GM23248 (cell line): ENCODE measurements at regions not wholly inside any gene's neighbourhood (a gene's known extent, or its start where the extent isn't known, plus 50 kb on each side); places are given as distances from the start of the nearest gene placed in this dataset.

Experiments used
- DNase-seq: peaks from one replicate; pipeline ENCODE4 v3.0.0-alpha.2; 2015
- H2AFZ ChIP-seq: fragments of 200-600 bp; sonication (generic); 2 replicates; pipeline ENCODE4 v1.6.1; 2016; ENCODE audit warnings: antibody characterized with exemption
- H3F3A ChIP-seq: fragments of 200-600 bp; sonication (generic); 2 replicates; pipeline ENCODE4 v1.6.1; 2016; ENCODE audit warnings: mild to moderate bottlenecking, antibody characterized with exemption, mixed run types; ENCODE audit not compliant: insufficient read depth
- H3K27ac ChIP-seq: fragments of 200-600 bp; sonication (generic); 2 replicates; pipeline ENCODE4 v1.5.1; 2016; ENCODE audit warnings: mild to moderate bottlenecking
- H3K27me3 ChIP-seq: fragments of 200-600 bp; sonication (generic); replicated peaks from 2 replicates; pipeline ENCODE4 v1.6.1; 2016; ENCODE audit warnings: mild to moderate bottlenecking; ENCODE audit not compliant: insufficient read depth
- H3K36me3 ChIP-seq: fragments of 200-600 bp; sonication (generic); 2 replicates; pipeline ENCODE4 v1.6.1; 2016; ENCODE audit warnings: low read depth, mild to moderate bottlenecking
- H3K4me1 ChIP-seq: fragments of 200-600 bp; sonication (generic); 2 replicates; pipeline ENCODE4 v1.6.1; 2016; ENCODE audit warnings: mild to moderate bottlenecking; ENCODE audit not compliant: insufficient read depth
- H3K4me2 ChIP-seq: fragments of 200-600 bp; sonication (generic); one replicate; pipeline ENCODE4 v1.6.1; 2016; ENCODE audit warnings: mild to moderate bottlenecking; ENCODE audit not compliant: unreplicated experiment
- H3K4me3 ChIP-seq: fragments of 200-600 bp; sonication (generic); 2 replicates; pipeline ENCODE4 v1.5.1; 2016; ENCODE audit warnings: mild to moderate bottlenecking
- H3K79me2 ChIP-seq: fragments of 200-600 bp; sonication (generic); 2 replicates; pipeline ENCODE4 v1.6.1; 2016; ENCODE audit warnings: mild to moderate bottlenecking; ENCODE audit not compliant: insufficient read depth
- H3K9ac ChIP-seq: fragments of 200-600 bp; sonication (generic); 2 replicates; pipeline ENCODE4 v1.6.1; 2016; ENCODE audit warnings: mild to moderate bottlenecking
- H3K9me2 ChIP-seq: fragments of 200-600 bp; sonication (generic); 2 replicates; pipeline ENCODE4 v1.6.1; 2016; ENCODE audit warnings: mixed run types, mild to moderate bottlenecking, moderate library complexity; ENCODE audit not compliant: insufficient read depth
- H3K9me3 ChIP-seq: fragments of 200-600 bp; sonication (generic); one replicate; pipeline ENCODE4 v1.6.1; 2017; ENCODE audit warnings: low read depth
- H4K20me1 ChIP-seq: fragments of 200-600 bp; sonication (generic); 2 replicates; pipeline ENCODE4 v1.6.0; 2016; ENCODE audit not compliant: insufficient read depth
- EZH2 ChIP-seq: fragments of 200-600 bp; sonication (generic); IDR thresholded peaks from 2 replicates; pipeline ENCODE4 v1.6.1; 2018; ENCODE audit warnings: antibody characterized with exemption, mild to moderate bottlenecking; ENCODE audit not compliant: insufficient read depth, poor library complexity, severe bottlenecking
- EZH2phosphoT487 ChIP-seq: fragments of 200-600 bp; sonication (generic); IDR thresholded peaks from 2 replicates; pipeline ENCODE4 v1.6.1; 2018; ENCODE audit warnings: antibody characterized with exemption, moderate library complexity, mild to moderate bottlenecking, low read depth; ENCODE audit not compliant: insufficient read depth
- WGBS, 2 experiments: methylation state at CpG; one replicate each; pipeline ENCODE4 v1.1.6; 2015 to 2017; ENCODE audit warnings: low lambda C conversion rate in 2 of 2, low coverage in 1 of 2; ENCODE audit errors: missing lambda C conversion rate in 2 of 2; 5-methylcytosine and 5-hydroxymethylcytosine counted together
- in situ Hi-C: fragments of 300-500 bp; cut with MboI; formaldehyde crosslinking; loops from 2 replicates; pipeline ENCODE4 v1.15.0; 2020

- Histone ChIP-seq H2AFZ (no peak overlapping the region), H3K9me2 (no peaks in the 10 kb centered on the region), H3K27ac (no peak overlapping the region), H3K79me2 (no peaks in the 10 kb centered on the region), H3K27me3 (no peaks in the 10 kb centered on the region), H3K4me1 (no peaks in the 10 kb centered on the region), H3K4me2 (no peak overlapping the region), H3K4me3 (no peak overlapping the region), H3K36me3 (no peaks in the 10 kb centered on the region), H3F3A (no peaks in the 10 kb centered on the region), H4K20me1 (no peaks in the 10 kb centered on the region), H3K9me3 (no peaks in the 10 kb centered on the region), H3K9ac (no peak overlapping the region)
- DNase-seq: peak; percentile 1
- TF ChIP-seq EZH2 (no peak), EZH2phosphoT487 (no peak)
- WGBS, 2 experiments: 6 to 9% methylated on average over 4 of the region's 4 CpGs
- in situ Hi-C loops: no loop called here
Observed at GRCh38 chr11:82631722-82632630, 101.7 kb downstream of the FAM181B start.

- Histone ChIP-seq H3K27me3 (no peaks in the 10 kb centered on the region), H2AFZ (no peak overlapping the region), H3K4me2 (no peak overlapping the region), H3K36me3 (no peaks in the 10 kb centered on the region), H4K20me1 (no peaks in the 10 kb centered on the region), H3K9ac (no peak overlapping the region), H3K9me3 (no peaks in the 10 kb centered on the region), H3K9me2 (no peaks in the 10 kb centered on the region), H3K27ac (no peak overlapping the region), H3K4me3 (no peak overlapping the region), H3K4me1 (no peaks in the 10 kb centered on the region), H3F3A (no peaks in the 10 kb centered on the region), H3K79me2 (no peaks in the 10 kb centered on the region)
- in situ Hi-C loops: no loop called here
- TF ChIP-seq EZH2: no peak
- TF ChIP-seq EZH2phosphoT487: no peak
- DNase-seq: no peak
Observed at GRCh38 chr11:82610671-82611070, 123.0 kb downstream of the FAM181B start.

- H3K36me3 ChIP-seq: no peaks in the 10 kb centered on the region
- H3K4me2 ChIP-seq: no peak overlapping the region
- WGBS, 2 experiments: 36 to 44% methylated on average over 1 of the region's 1 CpG
- no peak overlapping the region for H3K9ac ChIP-seq
- no peaks in the 10 kb centered on the region for H3F3A ChIP-seq
- no peak for DNase-seq
- H3K9me2 ChIP-seq: no peaks in the 10 kb centered on the region
- H2AFZ ChIP-seq: no peak overlapping the region
- H3K27me3 ChIP-seq: no peaks in the 10 kb centered on the region
- H3K4me1 ChIP-seq: no peaks in the 10 kb centered on the region
- no peaks in the 10 kb centered on the region for H3K9me3 ChIP-seq
- H3K4me3 ChIP-seq: no peak overlapping the region
- H3K27ac ChIP-seq: no peak overlapping the region
- TF ChIP-seq EZH2phosphoT487 (no peak), EZH2 (no peak)
- H4K20me1 ChIP-seq: no peaks in the 10 kb centered on the region
- no peaks in the 10 kb centered on the region for H3K79me2 ChIP-seq
- in situ Hi-C loops: no loop called here
Observed at GRCh38 chr11:82606738-82607137, 126.9 kb downstream of the FAM181B start.

- TF ChIP-seq EZH2 (no peak), EZH2phosphoT487 (no peak)
- Histone ChIP-seq H2AFZ (no peak overlapping the region), H3K4me2 (no peak overlapping the region), H3K4me1 (no peaks in the 10 kb centered on the region), H4K20me1 (no peaks in the 10 kb centered on the region), H3K27ac (no peak overlapping the region), H3K27me3 (no peaks in the 10 kb centered on the region), H3K4me3 (no peak overlapping the region), H3K79me2 (no peaks in the 10 kb centered on the region), H3K9me3 (no peaks in the 10 kb centered on the region), H3F3A (no peaks in the 10 kb centered on the region), H3K9me2 (no peaks in the 10 kb centered on the region), H3K9ac (no peak overlapping the region), H3K36me3 (no peaks in the 10 kb centered on the region)
- no peak for DNase-seq
- WGBS, 2 experiments: 4 to 17% methylated on average over 1 of the region's 1 CpG
- in situ Hi-C loops: no loop called here
Observed at GRCh38 chr11:82601711-82602110, 132.0 kb downstream of the FAM181B start.
